Panc1 (cell line): ENCODE measurements at regions not wholly inside any gene's neighbourhood (a gene's known extent, or its start where the extent isn't known, plus 50 kb on each side); places are given as distances from the start of the nearest gene placed in this dataset.

Source experiments
- POLR2AphosphoS5 ChIP-seq: IDR thresholded peaks from 2 replicates; pipeline ENCODE4 v1.6.1; 2012; ENCODE audit warnings: mild to moderate bottlenecking, low read depth, low read length, moderate library complexity
- TF ChIP-seq, protein P1 (sequence below): fragments of 450-650 bp; IDR thresholded peaks from 2 replicates; pipeline ENCODE4 v1.5.1; 2017; ENCODE audit warnings: mild to moderate bottlenecking
- TF ChIP-seq, protein P2 (sequence below), 2 experiments: IDR thresholded peaks; 2 replicates each; pipeline ENCODE4 v1.6.1; 2011 to 2012; ENCODE audit warnings: low read depth in 2 of 2, control low read depth in 1 of 2, low read length in 1 of 2, mild to moderate bottlenecking in 1 of 2, moderate library complexity in 1 of 2; ENCODE audit not compliant: insufficient read depth in 1 of 2

DNA sequence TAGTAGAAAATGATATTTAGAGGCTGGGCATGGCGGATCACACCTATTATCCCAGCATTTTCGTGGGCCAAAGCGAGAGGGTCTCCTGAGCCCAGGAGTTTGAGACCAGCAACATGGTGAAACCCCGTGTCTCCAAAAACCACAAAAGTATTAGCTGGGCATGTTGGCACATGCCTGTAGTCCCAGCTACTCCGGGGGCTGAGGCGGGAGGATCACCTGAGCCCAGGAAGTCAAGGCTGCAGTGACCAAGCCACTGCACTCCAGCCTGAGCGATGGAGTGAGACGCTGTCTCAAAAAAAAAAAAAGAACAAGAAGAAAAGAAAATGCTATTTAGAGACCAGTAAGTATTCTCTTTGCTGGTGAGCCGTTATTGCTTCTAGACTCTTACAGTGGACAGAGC, 79.2 kb upstream of the MDM1 start:
- TF ChIP-seq, protein P1, sequence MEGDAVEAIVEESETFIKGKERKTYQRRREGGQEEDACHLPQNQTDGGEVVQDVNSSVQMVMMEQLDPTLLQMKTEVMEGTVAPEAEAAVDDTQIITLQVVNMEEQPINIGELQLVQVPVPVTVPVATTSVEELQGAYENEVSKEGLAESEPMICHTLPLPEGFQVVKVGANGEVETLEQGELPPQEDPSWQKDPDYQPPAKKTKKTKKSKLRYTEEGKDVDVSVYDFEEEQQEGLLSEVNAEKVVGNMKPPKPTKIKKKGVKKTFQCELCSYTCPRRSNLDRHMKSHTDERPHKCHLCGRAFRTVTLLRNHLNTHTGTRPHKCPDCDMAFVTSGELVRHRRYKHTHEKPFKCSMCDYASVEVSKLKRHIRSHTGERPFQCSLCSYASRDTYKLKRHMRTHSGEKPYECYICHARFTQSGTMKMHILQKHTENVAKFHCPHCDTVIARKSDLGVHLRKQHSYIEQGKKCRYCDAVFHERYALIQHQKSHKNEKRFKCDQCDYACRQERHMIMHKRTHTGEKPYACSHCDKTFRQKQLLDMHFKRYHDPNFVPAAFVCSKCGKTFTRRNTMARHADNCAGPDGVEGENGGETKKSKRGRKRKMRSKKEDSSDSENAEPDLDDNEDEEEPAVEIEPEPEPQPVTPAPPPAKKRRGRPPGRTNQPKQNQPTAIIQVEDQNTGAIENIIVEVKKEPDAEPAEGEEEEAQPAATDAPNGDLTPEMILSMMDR: no peak
- TF ChIP-seq, protein P2, sequence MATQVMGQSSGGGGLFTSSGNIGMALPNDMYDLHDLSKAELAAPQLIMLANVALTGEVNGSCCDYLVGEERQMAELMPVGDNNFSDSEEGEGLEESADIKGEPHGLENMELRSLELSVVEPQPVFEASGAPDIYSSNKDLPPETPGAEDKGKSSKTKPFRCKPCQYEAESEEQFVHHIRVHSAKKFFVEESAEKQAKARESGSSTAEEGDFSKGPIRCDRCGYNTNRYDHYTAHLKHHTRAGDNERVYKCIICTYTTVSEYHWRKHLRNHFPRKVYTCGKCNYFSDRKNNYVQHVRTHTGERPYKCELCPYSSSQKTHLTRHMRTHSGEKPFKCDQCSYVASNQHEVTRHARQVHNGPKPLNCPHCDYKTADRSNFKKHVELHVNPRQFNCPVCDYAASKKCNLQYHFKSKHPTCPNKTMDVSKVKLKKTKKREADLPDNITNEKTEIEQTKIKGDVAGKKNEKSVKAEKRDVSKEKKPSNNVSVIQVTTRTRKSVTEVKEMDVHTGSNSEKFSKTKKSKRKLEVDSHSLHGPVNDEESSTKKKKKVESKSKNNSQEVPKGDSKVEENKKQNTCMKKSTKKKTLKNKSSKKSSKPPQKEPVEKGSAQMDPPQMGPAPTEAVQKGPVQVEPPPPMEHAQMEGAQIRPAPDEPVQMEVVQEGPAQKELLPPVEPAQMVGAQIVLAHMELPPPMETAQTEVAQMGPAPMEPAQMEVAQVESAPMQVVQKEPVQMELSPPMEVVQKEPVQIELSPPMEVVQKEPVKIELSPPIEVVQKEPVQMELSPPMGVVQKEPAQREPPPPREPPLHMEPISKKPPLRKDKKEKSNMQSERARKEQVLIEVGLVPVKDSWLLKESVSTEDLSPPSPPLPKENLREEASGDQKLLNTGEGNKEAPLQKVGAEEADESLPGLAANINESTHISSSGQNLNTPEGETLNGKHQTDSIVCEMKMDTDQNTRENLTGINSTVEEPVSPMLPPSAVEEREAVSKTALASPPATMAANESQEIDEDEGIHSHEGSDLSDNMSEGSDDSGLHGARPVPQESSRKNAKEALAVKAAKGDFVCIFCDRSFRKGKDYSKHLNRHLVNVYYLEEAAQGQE (IDR thresholded peaks at IDR 0.05; ENCODE audit: insufficient read depth in 1 of 2, low read depth in 2 of 2, low read length in 1 of 2): no peak
- TF ChIP-seq POLR2AphosphoS5: no peak
